ENCODE measurements at regions not wholly inside any gene's neighbourhood (a gene's known extent, or its start where the extent isn't known, plus 50 kb on each side); places are given as distances from the start of the nearest gene placed in this dataset.

GRCh38 chr11:112497826-112498225 is 237.2 kb upstream of the PLET1 start:
- Histone ChIP-seq H3K4me1 (ENCODE audit: control insufficient read depth in 1 of 2, insufficient read depth in 2 of 2, low read length in 2 of 2) (no peaks in the 10 kb centered on the region), H3K9me3 (ENCODE audit: control insufficient read depth in 1 of 2, insufficient read depth in 1 of 2, low read depth in 1 of 2, low read length in 2 of 2) (no peaks in the 10 kb centered on the region), H3K27me3 (ENCODE audit: insufficient read depth, low read length) (peaks cover 23% of the 10 kb centered on the region), H3K9ac (ENCODE audit: low read length) (no peak overlapping the region), H3K36me3 (ENCODE audit: control insufficient read depth in 1 of 2, insufficient read depth in 2 of 2, low read length in 2 of 2) (no peaks in the 10 kb centered on the region), H3K79me2 (ENCODE audit: insufficient read depth, low read length) (no peaks in the 10 kb centered on the region), H3K9me2 (ENCODE audit: insufficient read depth) (no peaks in the 10 kb centered on the region), H3K27ac (ENCODE audit: low read depth, low read length) (no peak overlapping the region), H4K20me1 (ENCODE audit: insufficient read depth) (no peaks in the 10 kb centered on the region), H3K4me3 (replicated peaks in 1 of 2; ENCODE audit: low read depth in 1 of 2, low read length in 2 of 2) (no peak overlapping the region), H3K4me2 (ENCODE audit: low read length) (no peak overlapping the region), H2AFZ (ENCODE audit: low read depth, low read length, poor library complexity, severe bottlenecking) (no peak overlapping the region)
- ChIA-PET CTCF (no interaction called here), RAD21 (ENCODE audit: low non-redundant PET in 1 of 2, low total read pairs in 2 of 2, uncharacterized antibody in 2 of 2, unreplicated experiment in 2 of 2) (no interaction called here), POLR2A (no interaction called here)
- no TSS peak for BruUV-seq (replicated peaks)
- intact Hi-C loops (cut with micrococcal nuclease): no loop called here
- TF ChIP-seq YY1 (IDR thresholded peaks at IDR 0.05; ENCODE audit: extremely low read depth, insufficient replicate concordance, low read depth, low read length) (no peak), EZH2 (IDR thresholded peaks at IDR 0.05) (no peak), CTCF (IDR thresholded peaks at IDR 0.05 in 2 of 3, conservative IDR thresholded peaks at IDR 0.05 in 1 of 3; ENCODE audit: borderline replicate concordance in 1 of 3, insufficient read depth in 1 of 3, low read depth in 2 of 3, low read length in 2 of 3) (no peak), CBX3 (IDR thresholded peaks at IDR 0.05; ENCODE audit: low read depth) (no peak), CEBPB (IDR thresholded peaks at IDR 0.05; ENCODE audit: low read depth) (no peak), FOSL1 (IDR thresholded peaks at IDR 0.05; ENCODE audit: low read depth) (no peak), EZH2phosphoT487 (IDR thresholded peaks at IDR 0.05; ENCODE audit: borderline replicate concordance) (no peak), SP1 (IDR thresholded peaks at IDR 0.05; ENCODE audit: low read depth) (no peak), RAD21 (IDR thresholded peaks at IDR 0.05; ENCODE audit: low read depth) (no peak), POLR2AphosphoS5 (IDR thresholded peaks at IDR 0.05; ENCODE audit: low read depth, low read length) (no peak), ZFX (IDR thresholded peaks at IDR 0.05) (no peak), ELF1 (IDR thresholded peaks at IDR 0.05; ENCODE audit: borderline replicate concordance, low read depth) (no peak), SRF (IDR thresholded peaks at IDR 0.05; ENCODE audit: low read depth) (no peak), TCF7L2 (IDR thresholded peaks at IDR 0.05; ENCODE audit: borderline replicate concordance, extremely low read depth, insufficient read depth, insufficient read length) (no peak), POLR2A (IDR thresholded peaks at IDR 0.05; ENCODE audit: borderline replicate concordance, extremely low read depth, insufficient read depth, insufficient read length) (no peak), SIN3A (IDR thresholded peaks at IDR 0.05; ENCODE audit: low read depth) (no peak), ZBTB33 (IDR thresholded peaks at IDR 0.05; ENCODE audit: extremely low read depth, insufficient replicate concordance, low read length) (no peak), JUND (IDR thresholded peaks at IDR 0.05) (no peak)
- TF ChIP-seq, protein P1, sequence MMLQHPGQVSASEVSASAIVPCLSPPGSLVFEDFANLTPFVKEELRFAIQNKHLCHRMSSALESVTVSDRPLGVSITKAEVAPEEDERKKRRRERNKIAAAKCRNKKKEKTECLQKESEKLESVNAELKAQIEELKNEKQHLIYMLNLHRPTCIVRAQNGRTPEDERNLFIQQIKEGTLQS (IDR thresholded peaks at IDR 0.05): no peak
- DNase-seq (ENCODE audit: low read depth, low spot score): no peak
- no peak for ATAC-seq

Measured in HCT116 (cell line).